T47D (cell line): ENCODE measurements at regions not wholly inside any gene's neighbourhood (a gene's known extent, or its start where the extent isn't known, plus 50 kb on each side); places are given as distances from the start of the nearest gene placed in this dataset.
A peak's percentile ranks its signal among the peaks of the same experiment; 100 is the strongest.

Experiments
- DNase-seq, 2 experiments: peaks; one replicate each; pipeline versions ENCODE4 v3.0.0 to v3.0.0-alpha.2; 2011 to 2012; ENCODE audit warnings: low read depth in 1 of 2, low spot score in 1 of 2
- JUND ChIP-seq: IDR thresholded peaks from 2 replicates; pipeline ENCODE4 v1.6.1; 2012; ENCODE audit warnings: low read depth
- in situ Hi-C: cut with HindIII; loops from 2 replicates; pipeline ENCODE4 v1.10.0; 2016; ENCODE audit warnings: low sequenced_read_pairs, low pct_unique_long_range_greater_than_20kb

DNA sequence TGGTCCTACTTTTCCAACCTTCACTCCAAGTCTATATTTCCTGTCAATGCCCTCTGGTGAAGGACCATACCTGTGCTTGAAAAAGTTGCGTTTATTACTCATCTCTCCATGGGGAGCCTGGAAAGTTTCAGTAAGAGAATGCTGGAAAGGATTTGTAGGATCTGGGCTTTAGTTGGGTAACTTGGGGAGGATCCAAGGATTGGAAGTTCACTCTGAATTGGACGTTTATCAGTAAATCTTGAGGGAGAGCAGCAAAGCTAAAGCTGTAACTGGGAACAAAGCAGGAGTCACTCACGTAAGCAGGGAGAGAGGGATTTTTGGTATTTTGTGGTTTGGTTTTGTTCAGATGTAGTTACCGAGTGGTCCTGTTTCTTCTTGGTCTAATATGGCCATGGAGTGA is 51.4 kb upstream of the NPVF start:
- in situ Hi-C loops, result no loop called here
- TF ChIP-seq JUND, result no peak
- DNase-seq, result no peak

DNA sequence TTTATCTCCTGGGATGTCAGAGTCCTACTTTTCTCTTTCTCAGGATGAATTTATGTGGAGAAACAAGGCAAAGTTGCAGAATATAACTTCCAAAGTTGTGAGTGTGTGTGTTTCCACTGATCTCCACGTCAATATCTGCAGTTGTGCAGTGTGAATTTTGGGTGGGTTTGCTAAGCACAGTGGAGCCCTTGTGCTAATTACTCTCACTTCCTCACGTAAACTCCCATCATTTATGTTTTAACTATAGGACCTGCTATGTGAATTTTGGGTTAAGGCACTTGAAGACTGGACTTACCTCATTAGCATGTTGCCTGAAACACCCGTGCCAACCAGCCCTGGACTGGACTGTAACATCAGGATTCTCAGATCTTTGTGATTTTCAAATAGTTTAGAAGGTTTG is 51.9 kb upstream of the NPVF start:
- no peak for DNase-seq
- in situ Hi-C loops, result no loop called here
- no peak for TF ChIP-seq JUND

DNA sequence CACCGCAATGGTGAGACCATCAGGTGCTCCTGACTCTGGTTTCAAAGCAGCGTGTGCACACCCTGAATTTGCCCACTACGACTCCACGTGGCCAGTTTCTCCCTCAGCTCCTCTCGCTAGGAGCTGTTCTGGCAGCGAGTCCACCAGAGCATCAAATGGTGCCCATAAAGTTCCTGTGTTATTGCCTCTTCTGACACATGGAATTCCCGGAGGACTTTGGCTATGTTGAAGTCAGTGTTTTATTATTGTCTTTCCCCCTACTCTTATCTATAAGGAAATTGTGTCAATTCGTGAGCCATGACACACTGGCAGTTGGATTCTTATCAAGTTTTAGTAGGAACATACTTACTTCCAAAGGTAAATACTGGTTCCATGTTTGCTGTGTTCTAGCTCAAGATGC is 53.9 kb upstream of the NPVF start:
- TF ChIP-seq JUND, result no peak
- in situ Hi-C loops, result no loop called here
- no peak for DNase-seq

GRCh38 chr7:25286756-25287155 is 58.5 kb upstream of the NPVF start:
- in situ Hi-C loops, result no loop called here

DNA sequence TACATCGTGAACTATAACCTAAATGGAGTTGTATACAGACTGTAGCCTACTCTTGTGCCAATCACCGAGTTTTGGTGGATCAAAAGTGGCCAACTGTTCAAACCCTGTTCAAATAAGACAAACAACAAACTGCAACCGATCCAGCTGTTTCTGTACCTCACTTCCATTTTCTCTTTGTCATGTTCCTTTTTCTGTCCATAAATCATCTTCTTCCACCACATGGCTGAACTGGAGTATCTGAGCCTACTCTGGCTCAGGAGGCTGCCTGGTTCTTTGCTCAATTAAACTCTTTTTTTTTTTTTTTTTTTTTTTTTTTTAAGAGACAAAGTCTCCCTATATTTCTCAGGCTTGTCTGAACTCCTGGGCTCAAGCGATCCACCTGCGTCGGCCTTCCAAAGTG is 59.0 kb upstream of the NPVF start:
- in situ Hi-C loops, result no loop called here
- TF ChIP-seq JUND, result no peak
- DNase-seq, result no peak

More at GRCh38 chr7:25286756-25287155, 58.5 kb upstream of the NPVF start:
- TF ChIP-seq JUND, result no peak
- no peak for DNase-seq

DNA sequence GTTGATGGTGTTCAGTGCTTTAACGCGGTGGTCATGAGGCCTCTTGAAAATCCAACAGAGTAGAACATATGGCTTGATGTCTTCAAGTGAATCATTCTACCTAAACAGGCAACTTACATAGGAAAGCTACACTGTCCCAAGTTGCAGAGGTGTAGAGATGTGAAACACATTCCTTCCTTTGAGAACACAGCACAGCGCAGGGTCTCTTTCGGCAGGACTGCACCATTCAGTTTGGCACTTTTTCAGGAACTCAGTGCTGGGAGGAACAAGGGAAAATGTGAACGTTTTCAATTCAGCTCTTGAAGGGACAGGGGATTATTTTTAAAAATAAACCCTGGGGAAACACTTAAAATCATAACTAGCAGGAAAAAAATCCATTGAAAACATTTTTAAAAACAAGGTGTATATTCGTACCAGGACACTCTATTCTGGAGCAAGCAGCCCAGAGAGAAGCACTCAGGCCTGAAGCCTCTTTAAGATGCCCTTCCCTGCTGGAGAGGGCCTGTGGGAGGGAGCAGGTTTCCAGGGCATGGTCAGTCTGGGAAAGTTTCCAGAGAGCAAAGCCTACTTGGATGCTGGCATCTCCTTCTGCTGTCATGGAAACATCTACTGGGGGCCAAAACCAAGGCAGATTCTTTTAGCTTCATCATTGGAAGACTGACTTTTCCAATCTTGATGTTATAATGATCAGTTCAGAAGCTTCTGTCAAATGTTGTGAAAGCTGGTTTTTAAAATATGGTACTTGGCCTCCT is 60.4 kb upstream of the NPVF start:
- in situ Hi-C loops, result no loop called here
- TF ChIP-seq JUND, result no peak
- no peak for DNase-seq

- no peak for TF ChIP-seq JUND
- in situ Hi-C loops, result no loop called here
- DNase-seq, result no peak
These were observed 61.2 kb upstream of the NPVF start for GRCh38 chr7:25289518-25289917.

DNA sequence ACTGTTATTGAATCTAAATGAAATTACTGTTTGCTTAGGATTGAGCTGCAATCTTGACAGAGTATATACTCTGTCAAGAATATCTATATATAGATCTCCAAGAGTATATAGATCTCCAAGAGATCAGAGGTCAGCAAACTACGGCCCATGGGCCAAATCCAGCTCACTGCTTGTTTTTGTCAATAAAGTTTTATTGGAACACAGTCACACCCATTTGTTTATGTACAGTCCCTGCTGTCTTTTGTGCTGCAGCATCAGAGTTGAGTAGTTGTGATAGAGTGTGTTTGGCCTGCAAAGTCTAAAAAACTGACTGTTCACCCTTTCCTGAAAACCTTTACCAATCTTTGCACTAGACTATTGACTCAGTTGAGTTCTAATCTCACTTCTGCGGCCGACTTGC is 66.3 kb upstream of the NPVF start:
- in situ Hi-C loops, result no loop called here
- no peak for TF ChIP-seq JUND
- no peak for DNase-seq

- in situ Hi-C loops, result no loop called here
These were observed 67.1 kb upstream of the NPVF start for GRCh38 chr7:25295387-25295786.

GRCh38 chr7:25296086-25296485 is 67.8 kb upstream of the NPVF start:
- in situ Hi-C loops, result no loop called here
- TF ChIP-seq JUND, result no peak
- DNase-seq, result no peak

More at GRCh38 chr7:25295387-25295786, 67.1 kb upstream of the NPVF start:
- TF ChIP-seq JUND, result no peak
- no peak for DNase-seq

- TF ChIP-seq JUND, result no peak
- no peak for DNase-seq
- in situ Hi-C loops, result no loop called here
These were observed 69.0 kb upstream of the NPVF start for GRCh38 chr7:25297278-25297677.

GRCh38 chr7:25303281-25304181 is 75.2 kb upstream of the NPVF start:
- in situ Hi-C loops, result no loop called here
- TF ChIP-seq JUND, result no peak
- DNase-seq, result peak in 1 of 2 experiments; percentile 16

DNA sequence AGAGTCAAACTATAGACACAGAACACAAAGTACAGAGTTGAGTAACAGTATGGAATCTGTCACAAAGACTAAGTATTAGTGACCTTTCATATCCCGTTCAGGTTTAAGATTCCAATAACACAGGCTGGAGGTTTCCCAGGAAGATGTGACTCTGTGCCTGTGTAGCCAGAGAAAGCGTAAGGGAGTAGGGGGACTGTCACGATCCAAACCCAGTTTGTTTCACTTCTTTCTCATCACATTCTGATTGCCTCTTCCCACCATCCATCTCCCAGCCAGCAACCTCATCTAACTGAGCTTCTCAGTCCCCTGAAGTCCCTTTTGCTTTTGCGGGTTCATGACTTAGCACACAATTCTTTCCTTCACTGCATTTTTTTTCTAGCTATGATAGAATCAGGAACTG is 76.4 kb upstream of the NPVF start:
- in situ Hi-C loops, result no loop called here
- no peak for TF ChIP-seq JUND
- DNase-seq, result no peak

DNA sequence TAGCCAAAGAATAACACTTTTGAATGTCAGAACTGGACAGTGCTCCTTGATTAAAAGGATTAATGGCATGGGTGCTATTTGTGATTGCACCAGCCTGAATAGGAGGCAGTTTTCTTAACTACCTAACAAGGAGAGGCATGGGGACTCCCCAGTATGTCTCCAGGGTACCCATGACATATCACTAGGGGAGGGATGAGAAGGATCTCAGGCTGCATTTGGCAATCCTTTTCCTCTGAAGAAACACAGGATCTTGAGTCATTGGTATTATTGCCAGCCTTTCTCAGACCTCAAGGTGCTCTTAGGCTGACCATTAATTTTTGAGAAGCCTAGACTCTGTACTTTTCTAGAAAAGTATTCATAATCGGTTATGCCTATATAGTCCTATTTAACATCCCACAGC is 77.5 kb upstream of the NPVF start:
- no peak for TF ChIP-seq JUND
- in situ Hi-C loops, result no loop called here
- no peak for DNase-seq
